WTC11 (cell line): ENCODE measurements at regions not wholly inside any gene's neighbourhood (a gene's known extent, or its start where the extent isn't known, plus 50 kb on each side); places are given as distances from the start of the nearest gene placed in this dataset.

Source experiments
- ATAC-seq: fragments of 200-7000 bp; cut with Tn5 transposase; 2 replicates; pipeline ENCODE4 v1.10.0; 2021; ENCODE audit warnings: mild to moderate bottlenecking, moderate library complexity
- CTCF ChIA-PET: fragments of 300-600 bp; sonication (Branson Sonifier 250); formaldehyde crosslinking; loops from one replicate; lab custom pipeline; 2021; ENCODE audit warnings: antibody characterized with exemption; lab: Charles Lee
- POLR2A ChIA-PET: fragments of 350-600 bp; sonication (Branson Sonifier 250); formaldehyde crosslinking; loops from one replicate; lab custom pipeline; 2021; ENCODE audit warnings: antibody characterized with exemption; lab: Charles Lee
- DNase-seq: peaks from one replicate; pipeline ENCODE4 v3.0.0; 2021; ENCODE audit warnings: low spot score
- H3K27ac Mint-ChIP-seq: 2 replicates; pipeline ENCODE4 v1.8.0; 2021; ENCODE audit warnings: mixed read lengths
- H3K27me3 Mint-ChIP-seq: 2 replicates; pipeline ENCODE4 v1.8.0; 2021; ENCODE audit warnings: low read depth, mild to moderate bottlenecking, moderate library complexity, mixed read lengths
- H3K36me3 Mint-ChIP-seq: 2 replicates; pipeline ENCODE4 v1.8.0; 2021; ENCODE audit warnings: mixed read lengths
- H3K4me1 Mint-ChIP-seq: 2 replicates; pipeline ENCODE4 v1.8.0; 2022; ENCODE audit warnings: mixed read lengths
- H3K4me3 Mint-ChIP-seq: 2 replicates; pipeline ENCODE4 v1.8.0; 2021; ENCODE audit warnings: mild to moderate bottlenecking, moderate library complexity, mixed read lengths
- H3K9me3 Mint-ChIP-seq: 2 replicates; pipeline ENCODE4 v1.8.0; 2021; ENCODE audit warnings: mixed read lengths
- AR ChIP-seq: fragments of 250-450 bp; sonication (Bioruptor Pico); IDR thresholded peaks from 2 replicates; pipeline ENCODE4 v1.9.0; 2021; ENCODE audit warnings: mild to moderate bottlenecking
- ATF3 ChIP-seq: sonication (generic); formaldehyde crosslinking; conservative IDR thresholded peaks from 2 replicates; pipeline ENCODE4 v1.8.1; 2022; ENCODE audit warnings: mild to moderate bottlenecking, missing genetic modification reagents
- E2F4 ChIP-seq: sonication (generic); formaldehyde crosslinking; IDR thresholded peaks from 2 replicates; pipeline ENCODE4 v1.8.1; 2022; ENCODE audit warnings: low read depth, mild to moderate bottlenecking, moderate library complexity, missing genetic modification reagents, borderline replicate concordance
- ELF4 ChIP-seq: sonication (generic); formaldehyde crosslinking; IDR thresholded peaks from 2 replicates; pipeline ENCODE4 v1.8.1; 2022; ENCODE audit warnings: low read depth, mild to moderate bottlenecking, moderate library complexity, missing genetic modification reagents
- ETV6 ChIP-seq: sonication (generic); formaldehyde crosslinking; IDR thresholded peaks from 2 replicates; pipeline ENCODE4 v1.8.1; 2022; ENCODE audit warnings: mild to moderate bottlenecking, missing genetic modification reagents
- IRF2 ChIP-seq: sonication (generic); formaldehyde crosslinking; IDR thresholded peaks from 2 replicates; pipeline ENCODE4 v1.8.0; 2022; ENCODE audit warnings: low read depth, missing genetic modification reagents, borderline replicate concordance
- MXD4 ChIP-seq: fragments of 250-450 bp; sonication (Bioruptor Pico); IDR thresholded peaks from 2 replicates; pipeline ENCODE4 v1.8.0; 2021; ENCODE audit warnings: mild to moderate bottlenecking, moderate library complexity, borderline replicate concordance
- NR1H2 ChIP-seq: sonication (generic); formaldehyde crosslinking; IDR thresholded peaks from 2 replicates; pipeline ENCODE4 v1.9.0; 2021; ENCODE audit warnings: mild to moderate bottlenecking, moderate library complexity, missing genetic modification reagents
- OVOL2 ChIP-seq: fragments of 250-450 bp; sonication (Bioruptor Pico); IDR thresholded peaks from 2 replicates; pipeline ENCODE4 v1.9.0; 2021; ENCODE audit warnings: mild to moderate bottlenecking, borderline replicate concordance
- STAT6 ChIP-seq: sonication (generic); formaldehyde crosslinking; conservative IDR thresholded peaks from 2 replicates; pipeline ENCODE4 v1.8.1; 2023; ENCODE audit warnings: mild to moderate bottlenecking, low read depth, missing genetic modification reagents, moderate library complexity
- ZNF281 ChIP-seq: sonication (generic); formaldehyde crosslinking; IDR thresholded peaks from 2 replicates; pipeline ENCODE4 v1.8.0; 2023; ENCODE audit warnings: mild to moderate bottlenecking, missing genetic modification reagents
- TF ChIP-seq, protein P1 (sequence below): fragments of 250-450 bp; sonication (Bioruptor Pico); IDR thresholded peaks from 2 replicates; pipeline ENCODE4 v1.9.0; 2021; ENCODE audit warnings: mild to moderate bottlenecking, borderline replicate concordance
- TF ChIP-seq, protein P2 (sequence below): sonication (generic); formaldehyde crosslinking; IDR thresholded peaks from 2 replicates; pipeline ENCODE4 v1.8.1; 2022; ENCODE audit warnings: mild to moderate bottlenecking, missing genetic modification reagents, moderate library complexity, borderline replicate concordance

DNA sequence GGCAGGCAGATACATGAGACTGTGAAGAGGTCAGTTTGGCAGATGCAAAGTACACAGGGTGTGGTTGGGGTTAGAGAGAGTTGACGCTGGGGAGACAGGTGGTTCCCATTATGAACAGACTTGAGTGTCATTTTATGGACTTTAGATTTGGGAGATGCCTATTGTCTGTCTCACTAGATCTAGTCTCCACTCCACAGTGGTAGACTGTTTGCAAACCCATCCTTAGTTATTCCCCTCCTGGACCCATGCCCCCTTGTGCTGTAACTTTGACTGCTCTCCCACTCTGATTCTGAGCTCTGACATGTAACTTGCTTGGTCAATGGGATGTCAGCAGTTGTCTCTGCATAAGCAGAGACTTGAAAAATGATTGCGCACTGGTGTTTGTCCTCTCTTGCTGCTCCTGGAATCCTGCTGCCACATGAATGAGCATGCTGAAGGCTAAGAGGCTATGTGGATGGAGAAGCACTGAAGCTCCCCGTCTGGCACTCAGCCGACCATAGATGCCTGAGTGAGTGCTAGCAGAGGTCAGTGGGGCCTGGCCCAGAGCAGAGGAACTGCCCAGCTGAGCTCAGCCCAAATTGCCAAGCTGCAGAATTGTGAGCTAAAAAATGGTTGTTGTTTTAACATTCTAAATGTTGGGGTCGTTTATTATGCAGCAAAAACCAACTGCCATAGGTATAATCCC lies 88.2 kb downstream of the FAM43A start (continued):
- TF ChIP-seq OVOL2 (CRISPR knock-in tag) (no peak), STAT6 (CRISPR knock-in tag) (no peak)
- TF ChIP-seq, protein P1, sequence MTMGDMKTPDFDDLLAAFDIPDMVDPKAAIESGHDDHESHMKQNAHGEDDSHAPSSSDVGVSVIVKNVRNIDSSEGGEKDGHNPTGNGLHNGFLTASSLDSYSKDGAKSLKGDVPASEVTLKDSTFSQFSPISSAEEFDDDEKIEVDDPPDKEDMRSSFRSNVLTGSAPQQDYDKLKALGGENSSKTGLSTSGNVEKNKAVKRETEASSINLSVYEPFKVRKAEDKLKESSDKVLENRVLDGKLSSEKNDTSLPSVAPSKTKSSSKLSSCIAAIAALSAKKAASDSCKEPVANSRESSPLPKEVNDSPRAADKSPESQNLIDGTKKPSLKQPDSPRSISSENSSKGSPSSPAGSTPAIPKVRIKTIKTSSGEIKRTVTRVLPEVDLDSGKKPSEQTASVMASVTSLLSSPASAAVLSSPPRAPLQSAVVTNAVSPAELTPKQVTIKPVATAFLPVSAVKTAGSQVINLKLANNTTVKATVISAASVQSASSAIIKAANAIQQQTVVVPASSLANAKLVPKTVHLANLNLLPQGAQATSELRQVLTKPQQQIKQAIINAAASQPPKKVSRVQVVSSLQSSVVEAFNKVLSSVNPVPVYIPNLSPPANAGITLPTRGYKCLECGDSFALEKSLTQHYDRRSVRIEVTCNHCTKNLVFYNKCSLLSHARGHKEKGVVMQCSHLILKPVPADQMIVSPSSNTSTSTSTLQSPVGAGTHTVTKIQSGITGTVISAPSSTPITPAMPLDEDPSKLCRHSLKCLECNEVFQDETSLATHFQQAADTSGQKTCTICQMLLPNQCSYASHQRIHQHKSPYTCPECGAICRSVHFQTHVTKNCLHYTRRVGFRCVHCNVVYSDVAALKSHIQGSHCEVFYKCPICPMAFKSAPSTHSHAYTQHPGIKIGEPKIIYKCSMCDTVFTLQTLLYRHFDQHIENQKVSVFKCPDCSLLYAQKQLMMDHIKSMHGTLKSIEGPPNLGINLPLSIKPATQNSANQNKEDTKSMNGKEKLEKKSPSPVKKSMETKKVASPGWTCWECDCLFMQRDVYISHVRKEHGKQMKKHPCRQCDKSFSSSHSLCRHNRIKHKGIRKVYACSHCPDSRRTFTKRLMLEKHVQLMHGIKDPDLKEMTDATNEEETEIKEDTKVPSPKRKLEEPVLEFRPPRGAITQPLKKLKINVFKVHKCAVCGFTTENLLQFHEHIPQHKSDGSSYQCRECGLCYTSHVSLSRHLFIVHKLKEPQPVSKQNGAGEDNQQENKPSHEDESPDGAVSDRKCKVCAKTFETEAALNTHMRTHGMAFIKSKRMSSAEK, result no peak

GRCh38 chr3:194775266-194775665 lies 89.6 kb downstream of the FAM43A start:
- no peak for ATAC-seq
- Mint-ChIP-seq H3K9me3 (peaks cover 20% of the 10 kb centered on the region), H3K36me3 (no peaks in the 10 kb centered on the region), H3K4me3 (no peak overlapping the region), H3K27ac (no peak overlapping the region), H3K27me3 (peaks cover 20% of the 10 kb centered on the region), H3K4me1 (peaks cover 14% of the 10 kb centered on the region)
- no peak for DNase-seq
- POLR2A ChIA-PET, result no interaction called here
- TF ChIP-seq E2F4 (CRISPR knock-in tag), result no peak
- TF ChIP-seq ZNF281 (CRISPR knock-in tag), result no peak
- no peak for TF ChIP-seq ATF3 (CRISPR knock-in tag)
- TF ChIP-seq AR (CRISPR knock-in tag), result no peak
- no peak for TF ChIP-seq MXD4 (CRISPR knock-in tag)
- TF ChIP-seq IRF2 (CRISPR knock-in tag), result no peak
- TF ChIP-seq NR1H2 (CRISPR knock-in tag), result no peak
- TF ChIP-seq, protein P2, sequence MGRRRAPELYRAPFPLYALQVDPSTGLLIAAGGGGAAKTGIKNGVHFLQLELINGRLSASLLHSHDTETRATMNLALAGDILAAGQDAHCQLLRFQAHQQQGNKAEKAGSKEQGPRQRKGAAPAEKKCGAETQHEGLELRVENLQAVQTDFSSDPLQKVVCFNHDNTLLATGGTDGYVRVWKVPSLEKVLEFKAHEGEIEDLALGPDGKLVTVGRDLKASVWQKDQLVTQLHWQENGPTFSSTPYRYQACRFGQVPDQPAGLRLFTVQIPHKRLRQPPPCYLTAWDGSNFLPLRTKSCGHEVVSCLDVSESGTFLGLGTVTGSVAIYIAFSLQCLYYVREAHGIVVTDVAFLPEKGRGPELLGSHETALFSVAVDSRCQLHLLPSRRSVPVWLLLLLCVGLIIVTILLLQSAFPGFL (CRISPR knock-in tag), result no peak
- TF ChIP-seq ELF4 (CRISPR knock-in tag), result no peak
- TF ChIP-seq ETV6 (CRISPR knock-in tag), result no peak
- CTCF ChIA-PET, result no interaction called here
